Cardiac fibroblast (primary cell): ENCODE measurements at regions not wholly inside any gene's neighbourhood (a gene's known extent, or its start where the extent isn't known, plus 50 kb on each side); places are given as distances from the start of the nearest gene placed in this dataset.

ENCODE experiments used
- DNase-seq, 2 donors: peaks; one replicate each; pipeline versions ENCODE4 v3.0.0 to v3.0.0-alpha.2; 2010; ENCODE audit warnings: low read depth in 2 of 2
- H3K4me3 ChIP-seq, 2 donors: replicated peaks in 1 of 2; 1 replicate in 1 of 2; 2 replicates in 1 of 2; pipeline ENCODE4 v1.5.1; 2011; ENCODE audit warnings: low read depth in 2 of 2, low read length in 2 of 2, mild to moderate bottlenecking in 2 of 2, moderate library complexity in 1 of 2
- CTCF ChIP-seq: IDR thresholded peaks from one replicate; pipeline ENCODE4 v1.5.1; 2011; ENCODE audit warnings: low read depth, mild to moderate bottlenecking, low read length, inconsistent platforms

GRCh38 chr14:85333313-85333712 is 196.6 kb upstream of the FLRT2 start:
- no peak overlapping the region for H3K4me3 ChIP-seq
- no peak for TF ChIP-seq CTCF
- DNase-seq, result peak; percentile 31 to 56

GRCh38 chr14:85333841-85334240 is 196.1 kb upstream of the FLRT2 start:
- TF ChIP-seq CTCF, result no peak
- no peak for DNase-seq

GRCh38 chr14:85334316-85334715 is 195.6 kb upstream of the FLRT2 start:
- no peak overlapping the region for H3K4me3 ChIP-seq
- TF ChIP-seq CTCF, result no peak
- no peak for DNase-seq

More at GRCh38 chr14:85333841-85334240, 196.1 kb upstream of the FLRT2 start:
- H3K4me3 ChIP-seq, result no peak overlapping the region

- TF ChIP-seq CTCF, result no peak
- no peak for DNase-seq
- no peak overlapping the region for H3K4me3 ChIP-seq
These were observed 193.7 kb upstream of the FLRT2 start for GRCh38 chr14:85336257-85336656.

- no peak for TF ChIP-seq CTCF
- DNase-seq, result peak in 1 of 2 donors; percentile 13
- H3K4me3 ChIP-seq, result no peak overlapping the region
These were observed 193.1 kb upstream of the FLRT2 start for GRCh38 chr14:85336817-85337216.

GRCh38 chr14:85338895-85339294 is 191.0 kb upstream of the FLRT2 start:
- no peak for DNase-seq
- no peak for TF ChIP-seq CTCF
- H3K4me3 ChIP-seq, result no peak overlapping the region

- no peak for TF ChIP-seq CTCF
- peak; percentile 2 to 5 for DNase-seq
- no peak overlapping the region for H3K4me3 ChIP-seq
These were observed 186.9 kb upstream of the FLRT2 start for GRCh38 chr14:85342858-85343607.
